ENCODE measurements at regions not wholly inside any gene's neighbourhood (a gene's known extent, or its start where the extent isn't known, plus 50 kb on each side); places are given as distances from the start of the nearest gene placed in this dataset.

- TF ChIP-seq, protein P1, sequence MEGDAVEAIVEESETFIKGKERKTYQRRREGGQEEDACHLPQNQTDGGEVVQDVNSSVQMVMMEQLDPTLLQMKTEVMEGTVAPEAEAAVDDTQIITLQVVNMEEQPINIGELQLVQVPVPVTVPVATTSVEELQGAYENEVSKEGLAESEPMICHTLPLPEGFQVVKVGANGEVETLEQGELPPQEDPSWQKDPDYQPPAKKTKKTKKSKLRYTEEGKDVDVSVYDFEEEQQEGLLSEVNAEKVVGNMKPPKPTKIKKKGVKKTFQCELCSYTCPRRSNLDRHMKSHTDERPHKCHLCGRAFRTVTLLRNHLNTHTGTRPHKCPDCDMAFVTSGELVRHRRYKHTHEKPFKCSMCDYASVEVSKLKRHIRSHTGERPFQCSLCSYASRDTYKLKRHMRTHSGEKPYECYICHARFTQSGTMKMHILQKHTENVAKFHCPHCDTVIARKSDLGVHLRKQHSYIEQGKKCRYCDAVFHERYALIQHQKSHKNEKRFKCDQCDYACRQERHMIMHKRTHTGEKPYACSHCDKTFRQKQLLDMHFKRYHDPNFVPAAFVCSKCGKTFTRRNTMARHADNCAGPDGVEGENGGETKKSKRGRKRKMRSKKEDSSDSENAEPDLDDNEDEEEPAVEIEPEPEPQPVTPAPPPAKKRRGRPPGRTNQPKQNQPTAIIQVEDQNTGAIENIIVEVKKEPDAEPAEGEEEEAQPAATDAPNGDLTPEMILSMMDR (IDR thresholded peaks at IDR 0.05; ENCODE audit: low read depth, low read length, missing input control) = no peak
- TF ChIP-seq RAD21 (IDR thresholded peaks at IDR 0.05) (no peak), GABPA (IDR thresholded peaks at IDR 0.05 in 1 of 2, conservative IDR thresholded peaks at IDR 0.05 in 1 of 2) (no peak), RXRA (IDR thresholded peaks at IDR 0.05) (no peak), EGR1 (IDR thresholded peaks at IDR 0.05; ENCODE audit: low read depth in 2 of 2) (no peak)
- TF ChIP-seq, protein P2, sequence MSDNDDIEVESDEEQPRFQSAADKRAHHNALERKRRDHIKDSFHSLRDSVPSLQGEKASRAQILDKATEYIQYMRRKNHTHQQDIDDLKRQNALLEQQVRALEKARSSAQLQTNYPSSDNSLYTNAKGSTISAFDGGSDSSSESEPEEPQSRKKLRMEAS (IDR thresholded peaks at IDR 0.05) = no peak
These were observed 126.9 kb downstream of the GALC start for GRCh38 chr14:87866116-87866515.
